GM18873 (cell line): ENCODE measurements at regions not wholly inside any gene's neighbourhood (a gene's known extent, or its start where the extent isn't known, plus 50 kb on each side); places are given as distances from the start of the nearest gene placed in this dataset.
"Not testable (repeated sequence)": the region's sequence is repeated elsewhere in the genome, so short reads cannot be mapped to it uniquely, and the experiment has no call there.

Experiments used
- ATAC-seq: cut with Tn5 transposase; IDR thresholded peaks from one replicate; pipeline ENCODE4 v1.9.1; 2021; ENCODE audit warnings: mild to moderate bottlenecking, moderate library complexity, moderate number of reproducible peaks; ENCODE audit not compliant: unreplicated experiment, low FRiP score

GRCh38 chr2:192741889-192742288, 547.2 kb upstream of the TMEFF2 start:
- ATAC-seq: no peak

GRCh38 chr2:192735447-192735846, 540.7 kb upstream of the TMEFF2 start:
- no peak for ATAC-seq

- no peak for ATAC-seq
Measured at GRCh38 chr2:192729369-192729768, 534.6 kb upstream of the TMEFF2 start.

- ATAC-seq: no peak
Measured at GRCh38 chr2:192725991-192726390, 531.3 kb upstream of the TMEFF2 start.

GRCh38 chr2:192719629-192720028, 524.9 kb upstream of the TMEFF2 start:
- ATAC-seq: no peak

- ATAC-seq: no peak
Measured at GRCh38 chr2:192718340-192718739, 523.6 kb upstream of the TMEFF2 start.

GRCh38 chr2:192700934-192701333, 506.2 kb upstream of the TMEFF2 start:
- no peak for ATAC-seq

GRCh38 chr2:192697880-192698279, 503.1 kb upstream of the TMEFF2 start:
- ATAC-seq: no peak

GRCh38 chr2:192696857-192697256, 502.1 kb upstream of the TMEFF2 start:
- ATAC-seq: no peak

- ATAC-seq: no peak
Measured at GRCh38 chr2:192687015-192687414, 492.3 kb upstream of the TMEFF2 start.

- ATAC-seq: not testable (repeated sequence)
Measured at GRCh38 chr2:192682511-192682910, 487.8 kb upstream of the TMEFF2 start.

- ATAC-seq: no peak
Measured at GRCh38 chr2:192675681-192676080, 480.9 kb upstream of the TMEFF2 start.

- no peak for ATAC-seq
Measured at GRCh38 chr2:192669505-192670091, 474.9 kb upstream of the TMEFF2 start.

GRCh38 chr2:192660555-192660954, 465.8 kb upstream of the TMEFF2 start:
- ATAC-seq: not testable (repeated sequence)

- ATAC-seq: no peak
Measured at GRCh38 chr2:192657362-192657761, 462.6 kb upstream of the TMEFF2 start.

- no peak for ATAC-seq
Measured at GRCh38 chr2:192655916-192656315, 461.2 kb upstream of the TMEFF2 start.

GRCh38 chr2:192645811-192646598, 451.3 kb upstream of the TMEFF2 start:
- no peak for ATAC-seq

GRCh38 chr2:192634557-192634956, 439.8 kb upstream of the TMEFF2 start:
- no peak for ATAC-seq

- ATAC-seq: no peak
Measured at GRCh38 chr2:192628017-192628416, 433.3 kb upstream of the TMEFF2 start.

GRCh38 chr2:192615105-192615504, 420.4 kb upstream of the TMEFF2 start:
- ATAC-seq: no peak

- ATAC-seq: no peak
Measured at GRCh38 chr2:192604295-192604694, 409.6 kb upstream of the TMEFF2 start.

GRCh38 chr2:192598649-192599048, 403.9 kb upstream of the TMEFF2 start:
- not testable (repeated sequence) for ATAC-seq
